ENCODE measurements at regions not wholly inside any gene's neighbourhood (a gene's known extent, or its start where the extent isn't known, plus 50 kb on each side); places are given as distances from the start of the nearest gene placed in this dataset.
"Not testable (repeated sequence)": the region's sequence is repeated elsewhere in the genome, so short reads cannot be mapped to it uniquely, and the experiment has no call there.

- no peak for DNase-seq (ENCODE audit: low read depth)
Measured at GRCh38 chr14:97945631-97946030, 1148.4 kb downstream of the VRK1 start.

- no peak for DNase-seq (ENCODE audit: low read depth)
Measured at GRCh38 chr14:97946240-97946639, 1149.1 kb downstream of the VRK1 start.

GRCh38 chr14:97946641-97947040, 1149.5 kb downstream of the VRK1 start:
- no peak for DNase-seq (ENCODE audit: low read depth)

- no peak for DNase-seq (ENCODE audit: low read depth)
Measured at GRCh38 chr14:97948841-97949240, 1151.7 kb downstream of the VRK1 start.

GRCh38 chr14:97956581-97957340, 1159.6 kb downstream of the VRK1 start:
- no peak for DNase-seq (ENCODE audit: low read depth)

GRCh38 chr14:97959251-97959650, 1162.1 kb downstream of the VRK1 start:
- no peak for DNase-seq (ENCODE audit: low read depth)

- DNase-seq (ENCODE audit: low read depth) = no peak
Measured at GRCh38 chr14:97960436-97960835, 1163.3 kb downstream of the VRK1 start.

GRCh38 chr14:97970222-97970621, 1173.0 kb downstream of the VRK1 start:
- no peak for DNase-seq (ENCODE audit: low read depth)

- no peak for DNase-seq (ENCODE audit: low read depth)
Measured at GRCh38 chr14:97975216-97975615, 1178.0 kb downstream of the VRK1 start.

- DNase-seq (ENCODE audit: low read depth) = no peak
Measured at GRCh38 chr14:97975962-97976361, 1178.8 kb downstream of the VRK1 start.

GRCh38 chr14:97976861-97977260, 1179.7 kb downstream of the VRK1 start:
- DNase-seq (ENCODE audit: low read depth) = no peak

GRCh38 chr14:97977651-97978261, 1180.6 kb downstream of the VRK1 start:
- peak; percentile 59 for DNase-seq (ENCODE audit: low read depth)

GRCh38 chr14:97978341-97978740, 1181.2 kb downstream of the VRK1 start:
- DNase-seq (ENCODE audit: low read depth) = peak; percentile 66

GRCh38 chr14:97993508-97994019, 1196.4 kb downstream of the VRK1 start:
- DNase-seq (ENCODE audit: low read depth) = no peak

- DNase-seq (ENCODE audit: low read depth) = no peak
Measured at GRCh38 chr14:97994020-97994531, 1196.9 kb downstream of the VRK1 start.

GRCh38 chr14:97995038-97995437, 1197.9 kb downstream of the VRK1 start:
- DNase-seq (ENCODE audit: low read depth) = no peak

GRCh38 chr14:97995531-97995930, 1198.3 kb downstream of the VRK1 start:
- no peak for DNase-seq (ENCODE audit: low read depth)

- no peak for DNase-seq (ENCODE audit: low read depth)
Measured at GRCh38 chr14:98006008-98006407, 1208.8 kb downstream of the VRK1 start.

GRCh38 chr14:98008381-98009113, 1211.4 kb downstream of the VRK1 start:
- DNase-seq (ENCODE audit: low read depth) = no peak

GRCh38 chr14:98009177-98009576, 1212.0 kb downstream of the VRK1 start:
- DNase-seq (ENCODE audit: low read depth) = not testable (repeated sequence)

GRCh38 chr14:98010784-98011183, 1213.6 kb downstream of the VRK1 start:
- DNase-seq (ENCODE audit: low read depth) = no peak

GRCh38 chr14:98014851-98015615, 1217.9 kb downstream of the VRK1 start:
- DNase-seq (ENCODE audit: low read depth) = no peak

Data from stimulated activated CD8-positive, alpha-beta memory T cell treated with anti-CD3 and anti-CD28 coated beads, Interleukin-4, amount 100 ng/mL, for 24 hours (primary cell).